Retinal pigment epithelial cell (primary cell): ENCODE measurements at regions not wholly inside any gene's neighbourhood (a gene's known extent, or its start where the extent isn't known, plus 50 kb on each side); places are given as distances from the start of the nearest gene placed in this dataset.

Source experiments
- DNase-seq: peaks from one replicate; pipeline ENCODE4 v3.0.0-alpha.2; 2010; ENCODE audit warnings: low read depth
- H3K4me3 ChIP-seq: 2 replicates; pipeline ENCODE4 v1.5.1; 2011; ENCODE audit warnings: mild to moderate bottlenecking, low read length, control low read depth, moderate library complexity
- TF ChIP-seq, protein P1 (sequence below): conservative IDR thresholded peaks from 2 replicates; pipeline ENCODE4 v1.5.1; 2011; ENCODE audit warnings: low read depth, low read length, control low read depth, inconsistent platforms

DNA sequence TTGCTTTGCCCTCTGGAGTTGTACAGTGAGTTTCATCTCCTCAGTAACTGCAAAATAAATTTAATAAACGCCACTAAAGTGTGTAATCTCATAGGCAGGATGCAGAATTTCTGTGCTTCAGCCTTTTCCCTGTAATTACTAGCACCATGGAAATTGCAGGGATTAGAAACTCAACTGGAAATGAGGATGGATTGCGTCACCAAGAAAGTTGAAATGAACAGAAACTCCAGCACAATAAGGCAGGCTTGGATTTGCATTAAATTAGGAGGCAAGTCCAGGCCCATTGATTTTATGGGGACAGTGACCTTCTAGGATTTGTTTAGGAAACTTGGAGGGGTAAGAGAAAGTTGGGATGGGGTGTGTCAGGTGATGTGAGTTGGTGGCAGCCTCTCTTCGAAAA is 197.5 kb downstream of the PTPRU start:
- DNase-seq = no peak
- TF ChIP-seq, protein P1, sequence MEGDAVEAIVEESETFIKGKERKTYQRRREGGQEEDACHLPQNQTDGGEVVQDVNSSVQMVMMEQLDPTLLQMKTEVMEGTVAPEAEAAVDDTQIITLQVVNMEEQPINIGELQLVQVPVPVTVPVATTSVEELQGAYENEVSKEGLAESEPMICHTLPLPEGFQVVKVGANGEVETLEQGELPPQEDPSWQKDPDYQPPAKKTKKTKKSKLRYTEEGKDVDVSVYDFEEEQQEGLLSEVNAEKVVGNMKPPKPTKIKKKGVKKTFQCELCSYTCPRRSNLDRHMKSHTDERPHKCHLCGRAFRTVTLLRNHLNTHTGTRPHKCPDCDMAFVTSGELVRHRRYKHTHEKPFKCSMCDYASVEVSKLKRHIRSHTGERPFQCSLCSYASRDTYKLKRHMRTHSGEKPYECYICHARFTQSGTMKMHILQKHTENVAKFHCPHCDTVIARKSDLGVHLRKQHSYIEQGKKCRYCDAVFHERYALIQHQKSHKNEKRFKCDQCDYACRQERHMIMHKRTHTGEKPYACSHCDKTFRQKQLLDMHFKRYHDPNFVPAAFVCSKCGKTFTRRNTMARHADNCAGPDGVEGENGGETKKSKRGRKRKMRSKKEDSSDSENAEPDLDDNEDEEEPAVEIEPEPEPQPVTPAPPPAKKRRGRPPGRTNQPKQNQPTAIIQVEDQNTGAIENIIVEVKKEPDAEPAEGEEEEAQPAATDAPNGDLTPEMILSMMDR = no peak

DNA sequence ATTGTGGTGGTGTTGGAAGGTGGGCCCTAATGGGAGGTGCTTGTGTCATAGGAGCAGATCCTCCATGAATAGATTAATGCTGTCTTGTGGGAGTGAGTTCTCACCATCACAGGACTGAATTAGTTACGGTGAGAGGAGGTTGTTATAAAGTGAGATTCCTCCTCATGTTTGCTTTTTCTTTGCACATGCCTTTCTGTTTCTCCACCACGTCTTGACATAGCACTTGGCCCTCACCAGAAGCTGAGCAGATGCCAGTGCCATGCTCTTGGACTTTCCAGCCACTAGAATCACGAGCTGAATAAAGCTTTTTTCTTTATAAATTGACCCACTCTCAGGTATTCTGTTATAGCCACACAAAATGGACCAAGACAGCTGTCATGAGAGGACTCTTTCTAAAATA is 194.8 kb downstream of the PTPRU start:
- TF ChIP-seq, protein P1 = no peak
- no peak overlapping the region for H3K4me3 ChIP-seq
- DNase-seq = no peak

More for the DNA sequence above, 197.5 kb downstream of the PTPRU start:
- H3K4me3 ChIP-seq = no peak overlapping the region

DNA sequence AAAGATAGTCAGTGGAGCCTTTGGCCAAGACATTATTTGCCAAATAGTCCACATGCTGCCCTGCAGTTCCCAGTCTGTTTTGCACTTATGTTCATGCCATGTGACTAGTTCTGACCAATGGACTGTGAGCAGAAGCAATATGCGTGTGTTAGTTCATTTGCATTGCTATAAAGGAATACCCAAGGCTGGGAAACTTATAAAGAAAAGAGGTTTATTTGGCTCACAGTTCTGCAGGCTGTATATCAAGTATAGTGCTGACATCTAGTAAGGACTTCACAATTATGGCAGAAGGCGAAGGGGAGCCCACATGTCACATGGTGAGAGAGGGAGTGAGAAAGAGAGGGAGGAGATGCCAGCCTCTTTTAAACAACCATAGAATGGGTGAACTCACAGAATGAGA is 193.3 kb downstream of the PTPRU start:
- TF ChIP-seq, protein P1 = no peak
- no peak overlapping the region for H3K4me3 ChIP-seq

DNA sequence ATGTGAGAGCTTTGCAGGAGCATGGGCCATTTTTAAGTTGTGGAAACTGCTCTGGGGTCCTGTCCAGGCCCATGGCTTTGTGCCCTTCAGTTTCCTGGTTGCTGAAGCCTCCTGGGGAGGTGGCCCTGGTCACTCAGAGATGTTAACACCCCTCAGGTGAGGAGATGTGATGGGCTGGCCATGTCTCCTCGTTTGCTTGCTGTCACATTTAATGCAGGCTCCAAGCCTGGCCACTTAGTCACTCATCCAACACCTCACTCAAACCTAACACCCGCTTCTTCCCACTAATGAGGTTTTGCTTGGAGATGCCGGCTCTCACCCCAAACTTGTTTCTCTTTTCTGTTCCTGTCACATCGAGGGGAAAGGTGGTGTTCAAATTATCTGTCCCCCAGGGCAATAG is 192.7 kb downstream of the PTPRU start:
- no peak overlapping the region for H3K4me3 ChIP-seq
- TF ChIP-seq, protein P1 = no peak
- no peak for DNase-seq

More for the DNA sequence above, 193.3 kb downstream of the PTPRU start:
- DNase-seq = no peak

DNA sequence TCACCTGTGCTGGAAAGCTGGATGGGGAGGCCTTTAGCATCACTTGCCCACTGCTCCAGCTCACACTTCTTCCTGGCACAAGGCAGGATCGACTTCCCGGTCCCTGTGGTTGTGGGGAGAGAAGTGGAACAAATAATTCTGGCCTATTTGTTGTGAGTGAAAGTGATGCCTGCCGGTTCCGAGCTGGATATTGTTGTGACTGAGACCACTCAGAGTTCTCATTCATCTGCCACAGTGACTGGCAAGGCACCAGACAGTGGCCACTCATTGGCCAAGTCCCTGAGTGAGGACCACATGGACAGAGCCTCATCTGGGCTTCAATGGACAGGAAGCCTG is 191.9 kb downstream of the PTPRU start:
- H3K4me3 ChIP-seq = no peak overlapping the region
- TF ChIP-seq, protein P1 = no peak
- no peak for DNase-seq

DNA sequence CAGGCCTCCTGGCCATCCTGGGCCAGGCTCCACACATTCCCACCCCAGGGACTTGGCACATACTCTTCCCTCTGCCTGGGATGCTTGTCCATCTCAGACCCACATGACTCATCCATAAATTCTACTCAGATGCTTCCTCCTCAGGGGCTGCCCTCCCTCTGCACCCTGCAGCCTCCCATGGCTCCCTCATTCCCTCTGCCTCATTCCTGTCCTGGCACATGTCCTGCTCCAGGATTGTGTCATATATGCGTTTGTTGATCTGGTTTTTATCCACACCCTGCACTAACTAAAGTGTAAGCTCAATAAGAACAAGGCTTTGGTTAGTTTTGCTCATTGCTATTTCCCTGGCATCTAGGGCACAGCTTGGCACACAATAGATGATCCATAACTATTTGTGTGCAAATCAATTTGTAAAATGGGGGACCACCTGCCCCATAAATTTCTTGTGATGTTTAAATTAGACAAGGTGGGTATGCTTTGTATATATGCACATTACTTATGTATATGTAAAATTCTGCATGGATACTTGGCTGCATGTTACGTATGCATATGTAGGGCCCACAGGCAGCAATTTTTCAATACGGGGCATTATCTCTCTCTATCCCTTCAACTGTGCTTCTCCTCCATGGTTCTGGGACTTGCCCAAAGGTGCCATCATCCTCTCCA is 191.4 kb downstream of the PTPRU start:
- TF ChIP-seq, protein P1 = no peak
- no peak for DNase-seq
- no peak overlapping the region for H3K4me3 ChIP-seq

DNA sequence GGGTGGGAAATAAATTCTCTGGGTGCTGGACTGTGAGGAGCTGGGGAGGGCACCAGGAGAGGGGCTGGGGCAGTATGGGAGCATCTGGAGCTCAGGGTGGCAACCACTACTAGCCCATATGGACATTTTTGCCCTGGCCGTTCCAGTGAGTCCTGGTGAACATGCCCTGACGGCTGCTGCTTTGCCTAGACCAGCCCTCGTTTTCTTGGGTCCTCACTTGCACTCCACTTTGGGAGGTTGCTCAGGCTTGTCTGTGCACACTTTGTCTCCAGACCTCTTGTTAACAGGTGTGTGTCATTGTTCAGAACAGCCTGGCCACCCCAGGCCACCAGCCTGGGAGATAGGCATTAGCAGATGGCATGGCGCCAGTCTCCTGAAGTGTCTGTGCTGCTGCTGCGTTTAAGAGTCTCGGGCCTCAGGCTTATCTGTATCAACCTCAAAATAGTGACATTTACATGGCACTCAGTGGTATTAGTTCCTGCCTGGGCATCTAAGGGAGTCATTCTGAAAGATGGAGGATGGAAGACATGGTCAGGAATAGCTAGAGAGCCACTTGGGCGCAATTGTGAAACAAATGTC is 190.5 kb downstream of the PTPRU start:
- DNase-seq = no peak
- no peak overlapping the region for H3K4me3 ChIP-seq
- TF ChIP-seq, protein P1 = no peak
